HepG2 (cell line): ENCODE measurements at regions not wholly inside any gene's neighbourhood (a gene's known extent, or its start where the extent isn't known, plus 50 kb on each side); places are given as distances from the start of the nearest gene placed in this dataset.

Source experiments
- ATAC-seq: fragments of 200-7000 bp; cut with Tn5 transposase; 3 replicates; pipeline ENCODE4 v1.9.1; 2020; ENCODE audit warnings: mild to moderate bottlenecking, moderate library complexity
- BruUV-seq: library from RNA; stranded (reverse); fragments of 400-500 nt; replicated peaks from 2 replicates; lab custom pipeline; 2021; lab: Mats Ljungman, UMichigan
- CTCF ChIA-PET: fragments of 300-600 bp; formaldehyde crosslinking; extraction: SDS; loops from one replicate; lab custom pipeline; 2021; ENCODE audit warnings: low total read pairs, inconsistent platforms, low intra/inter-chr PET ratio; lab: Yijun Ruan, JAX
- POLR2A ChIA-PET: fragments of 350-600 bp; sonication (Branson Sonifier 250); formaldehyde crosslinking; loops from one replicate; lab custom pipeline; 2020; ENCODE audit warnings: antibody characterized with exemption, inconsistent platforms; lab: Yijun Ruan, JAX
- DNase-seq: peaks from one replicate; pipeline ENCODE4 v3.0.0-alpha.2; 2015; ENCODE audit warnings: low spot score
- FAIRE-seq: peaks from 3 replicates; lab custom pipeline; 2011; peaks lifted over from hg19 to GRCh38; lab: Jason Lieb, UNC
- H2AFZ ChIP-seq: one replicate; pipeline ENCODE4 v1.6.1; 2011; ENCODE audit warnings: low read length, inconsistent platforms
- H3K27ac ChIP-seq: fragments of 300-600 bp; 3 replicates; pipeline ENCODE4 v1.8.0; 2011; ENCODE audit warnings: mixed run types, mild to moderate bottlenecking, mixed read lengths, low read length, inconsistent platforms; ENCODE audit not compliant: insufficient read depth; ENCODE audit errors: extremely low read length
- H3K27me3 ChIP-seq, 2 experiments: fragments of 200-600 bp in 1 of 2; 2 replicates in 1 of 2; 3 replicates in 1 of 2; pipeline versions ENCODE4 v1.6.0 to v1.8.0; 2011; ENCODE audit warnings: low read length in 2 of 2, mild to moderate bottlenecking in 2 of 2, moderate library complexity in 2 of 2, inconsistent platforms in 1 of 2; ENCODE audit not compliant: insufficient read depth in 2 of 2, control insufficient read depth in 1 of 2
- H3K36me3 ChIP-seq, 2 experiments: fragments of 200-600 bp in 1 of 2; replicated peaks in 1 of 2; 2 replicates in 1 of 2; 3 replicates in 1 of 2; pipeline versions ENCODE4 v1.5.1 to v1.8.0; 2011; ENCODE audit warnings: low read length in 2 of 2, inconsistent platforms in 1 of 2; ENCODE audit not compliant: insufficient read depth in 2 of 2, control insufficient read depth in 1 of 2
- H3K4me1 ChIP-seq: 2 replicates; pipeline ENCODE4 v1.5.1; 2012; ENCODE audit warnings: low read length, inconsistent platforms; ENCODE audit not compliant: insufficient read depth
- H3K4me2 ChIP-seq: 2 replicates; pipeline ENCODE4 v1.6.0; 2011; ENCODE audit warnings: low read depth, low read length, inconsistent platforms
- H3K4me3 ChIP-seq, 3 experiments: fragments of 200-600 bp in 1 of 3; sonication (generic), shearing (Covaris generic) in 1 of 3; replicated peaks in 1 of 3; 2 replicates each; pipeline ENCODE4 v1.5.1; 2011 to 2016; ENCODE audit warnings: low read length in 3 of 3, inconsistent platforms in 2 of 3, low read depth in 2 of 3, mild to moderate bottlenecking in 2 of 3, control low read depth in 1 of 3, mixed read lengths in 1 of 3; ENCODE audit not compliant: insufficient read depth in 1 of 3
- H3K79me2 ChIP-seq: one replicate; pipeline ENCODE4 v1.6.1; 2011; ENCODE audit warnings: low read length, inconsistent platforms; ENCODE audit not compliant: insufficient read depth
- H3K9ac ChIP-seq: 2 replicates; pipeline ENCODE4 v1.6.0; 2011; ENCODE audit warnings: mild to moderate bottlenecking, low read depth, low read length, inconsistent platforms; ENCODE audit not compliant: insufficient read depth
- H3K9me3 ChIP-seq: 2 replicates; pipeline ENCODE4 v1.5.1; 2012; ENCODE audit warnings: mild to moderate bottlenecking, low read length
- H4K20me1 ChIP-seq: 2 replicates; pipeline ENCODE4 v1.6.0; 2011; ENCODE audit warnings: inconsistent platforms, mild to moderate bottlenecking, low read length, moderate library complexity; ENCODE audit not compliant: insufficient read depth
- AHR ChIP-seq: IDR thresholded peaks from 2 replicates; pipeline ENCODE4 v1.6.1; 2018; ENCODE audit warnings: missing genetic modification reagents, missing compliant biosample characterization
- CAMTA2 ChIP-seq: sonication (generic); formaldehyde crosslinking; IDR thresholded peaks from 2 replicates; pipeline ENCODE4 v1.4.0; 2020; ENCODE audit warnings: mild to moderate bottlenecking, missing genetic modification reagents, borderline replicate concordance
- KAT7 ChIP-seq: IDR thresholded peaks from 2 replicates; pipeline ENCODE4 v1.6.1; 2018; ENCODE audit warnings: borderline replicate concordance, missing compliant biosample characterization
- KDM6A ChIP-seq: IDR thresholded peaks from 2 replicates; pipeline ENCODE4 v1.6.1; 2016; ENCODE audit warnings: low read depth
- NFE2 ChIP-seq: sonication (generic); formaldehyde crosslinking; IDR thresholded peaks from 2 replicates; pipeline ENCODE4 v1.4.0; 2020; ENCODE audit warnings: missing genetic modification reagents
- RAD51 ChIP-seq: fragments of 450-650 bp; IDR thresholded peaks from 2 replicates; pipeline ENCODE4 v1.6.1; 2016; ENCODE audit warnings: borderline replicate concordance
- SMARCC2 ChIP-seq: fragments of 450-650 bp; IDR thresholded peaks from 2 replicates; pipeline ENCODE4 v1.6.1; 2017; ENCODE audit warnings: antibody characterized with exemption, mild to moderate bottlenecking
- TBP ChIP-seq: sonication (generic); formaldehyde crosslinking; IDR thresholded peaks from 2 replicates; pipeline ENCODE4 v1.5.0; 2020; ENCODE audit warnings: missing genetic modification reagents
- ZFP37 ChIP-seq: sonication (generic); formaldehyde crosslinking; IDR thresholded peaks from 2 replicates; pipeline ENCODE4 v1.4.0; 2020; ENCODE audit warnings: missing genetic modification reagents, borderline replicate concordance
- ZNF512B ChIP-seq: sonication (generic); formaldehyde crosslinking; IDR thresholded peaks from 2 replicates; pipeline ENCODE4 v1.5.1; 2020; ENCODE audit warnings: missing genetic modification reagents, mild to moderate bottlenecking, borderline replicate concordance
- ZNF773 ChIP-seq: sonication (generic); formaldehyde crosslinking; IDR thresholded peaks from 2 replicates; pipeline ENCODE4 v1.4.0; 2020; ENCODE audit warnings: missing genetic modification reagents, borderline replicate concordance
- WGBS: methylation state at CpG from one replicate; pipeline ENCODE4 v1.1.6; 2017; ENCODE audit warnings: low lambda C conversion rate; 5-methylcytosine and 5-hydroxymethylcytosine counted together
- in situ Hi-C: cut with HindIII; loops from 2 replicates; pipeline ENCODE4 v1.10.0; 2017; ENCODE audit warnings: low pct_unique_long_range_greater_than_20kb; ENCODE audit not compliant: extremely low pct_ligation_motif_present
- intact Hi-C: fragments of 100-400 bp; cut with micrococcal nuclease; formaldehyde crosslinking; loops from one replicate; pipeline ENCODE4 v1.10.0; 2022; ENCODE audit not compliant: unreplicated experiment
- TF ChIP-seq, protein P1 (sequence below): sonication (generic); formaldehyde crosslinking; IDR thresholded peaks from 2 replicates; pipeline ENCODE4 v1.4.0; 2020; ENCODE audit warnings: missing genetic modification reagents, borderline replicate concordance
- TF ChIP-seq, protein P2 (sequence below): sonication (generic); formaldehyde crosslinking; IDR thresholded peaks from 2 replicates; pipeline ENCODE4 v1.5.0; 2020; ENCODE audit warnings: missing genetic modification reagents, mild to moderate bottlenecking, borderline replicate concordance

GRCh38 chr7:80370587-80370986 lies 141.3 kb downstream of the GNAT3 start:
- WGBS, result 39% methylated on average over 1 of the region's 1 CpG
- intact Hi-C loops, result no loop called here
- H3K4me1 ChIP-seq, result no peaks in the 10 kb centered on the region
- H4K20me1 ChIP-seq, result no peaks in the 10 kb centered on the region
- H3K9me3 ChIP-seq, result no peaks in the 10 kb centered on the region
- CTCF ChIA-PET, result no interaction called here
- TF ChIP-seq, protein P1, sequence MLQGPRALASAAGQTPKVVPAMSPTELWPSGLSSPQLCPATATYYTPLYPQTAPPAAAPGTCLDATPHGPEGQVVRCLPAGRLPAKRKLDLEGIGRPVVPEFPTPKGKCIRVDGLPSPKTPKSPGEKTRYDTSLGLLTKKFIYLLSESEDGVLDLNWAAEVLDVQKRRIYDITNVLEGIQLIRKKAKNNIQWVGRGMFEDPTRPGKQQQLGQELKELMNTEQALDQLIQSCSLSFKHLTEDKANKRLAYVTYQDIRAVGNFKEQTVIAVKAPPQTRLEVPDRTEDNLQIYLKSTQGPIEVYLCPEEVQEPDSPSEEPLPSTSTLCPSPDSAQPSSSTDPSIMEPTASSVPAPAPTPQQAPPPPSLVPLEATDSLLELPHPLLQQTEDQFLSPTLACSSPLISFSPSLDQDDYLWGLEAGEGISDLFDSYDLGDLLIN (CRISPR knock-in tag), result no peak
- TF ChIP-seq RAD51 (no peak), ZNF773 (no peak)
- TF ChIP-seq, protein P2, sequence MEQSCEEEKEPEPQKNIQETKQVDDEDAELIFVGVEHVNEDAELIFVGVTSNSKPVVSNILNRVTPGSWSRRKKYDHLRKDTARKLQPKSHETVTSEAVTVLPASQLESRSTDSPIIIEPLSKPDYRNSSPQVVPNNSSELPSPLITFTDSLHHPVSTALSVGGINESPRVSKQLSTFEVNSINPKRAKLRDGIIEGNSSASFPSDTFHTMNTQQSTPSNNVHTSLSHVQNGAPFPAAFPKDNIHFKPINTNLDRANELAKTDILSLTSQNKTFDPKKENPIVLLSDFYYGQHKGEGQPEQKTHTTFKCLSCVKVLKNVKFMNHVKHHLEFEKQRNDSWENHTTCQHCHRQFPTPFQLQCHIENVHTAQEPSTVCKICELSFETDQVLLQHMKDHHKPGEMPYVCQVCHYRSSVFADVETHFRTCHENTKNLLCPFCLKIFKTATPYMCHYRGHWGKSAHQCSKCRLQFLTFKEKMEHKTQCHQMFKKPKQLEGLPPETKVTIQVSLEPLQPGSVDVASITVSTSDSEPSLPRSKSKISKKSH, result no peak
- ATAC-seq (no peak), FAIRE-seq (no peak), DNase-seq (no peak)
- no peak overlapping the region for H3K4me2 ChIP-seq
- H3K79me2 ChIP-seq, result no peaks in the 10 kb centered on the region
- no TSS peak for BruUV-seq
- H3K4me3 ChIP-seq, result no peak overlapping the region
- H3K27ac ChIP-seq, result no peak overlapping the region
- no peak overlapping the region for H2AFZ ChIP-seq
- no peaks in the 10 kb centered on the region for H3K36me3 ChIP-seq
- no peak overlapping the region for H3K9ac ChIP-seq
- POLR2A ChIA-PET, result no interaction called here
- no peaks in the 10 kb centered on the region for H3K27me3 ChIP-seq
- in situ Hi-C loops, result no loop called here

DNA sequence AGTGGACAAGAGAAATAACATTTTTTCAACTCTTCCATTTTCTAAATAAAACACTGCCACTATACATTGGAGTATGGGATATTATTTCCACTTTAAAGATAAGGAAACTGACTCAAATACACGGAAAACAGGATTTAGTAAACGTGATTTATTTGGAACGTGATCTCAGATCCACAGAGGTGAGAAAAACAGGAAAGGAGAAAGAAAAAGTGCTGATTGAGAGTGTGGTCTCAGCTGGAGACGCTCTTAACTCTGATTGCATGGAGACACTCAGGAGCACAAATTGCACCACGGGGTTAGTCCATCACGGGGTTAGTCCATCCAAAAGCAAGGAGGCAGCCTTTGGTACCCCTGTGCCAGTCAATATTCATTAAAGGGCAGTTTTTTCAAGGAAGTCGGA lies 142.5 kb downstream of the GNAT3 start:
- H3K4me2 ChIP-seq, result no peak overlapping the region
- H3K79me2 ChIP-seq, result no peaks in the 10 kb centered on the region
- intact Hi-C loops, result no loop called here
- H3K36me3 ChIP-seq, result no peaks in the 10 kb centered on the region
- no peaks in the 10 kb centered on the region for H3K4me1 ChIP-seq
- FAIRE-seq (no peak), DNase-seq (no peak), ATAC-seq (no peak)
- no peak overlapping the region for H2AFZ ChIP-seq
- H3K27ac ChIP-seq, result no peak overlapping the region
- POLR2A ChIA-PET, result no interaction called here
- H3K27me3 ChIP-seq, result no peaks in the 10 kb centered on the region
- in situ Hi-C loops, result no loop called here
- H3K4me3 ChIP-seq, result no peak overlapping the region
- WGBS, result 18% methylated on average over 7 of the region's 7 CpGs
- H4K20me1 ChIP-seq, result no peaks in the 10 kb centered on the region
- H3K9ac ChIP-seq, result no peak overlapping the region
- CTCF ChIA-PET, result no interaction called here
- BruUV-seq, result no TSS peak
- peaks cover 4% of the 10 kb centered on the region; the same call in 1 of the 2 replicates for H3K9me3 ChIP-seq
- TF ChIP-seq CAMTA2 (CRISPR knock-in tag), result no peak
- no peak for TF ChIP-seq KDM6A (CRISPR knock-in tag)
- TF ChIP-seq NFE2, result no peak
- no peak for TF ChIP-seq SMARCC2
- no peak for TF ChIP-seq KAT7
- no peak for TF ChIP-seq TBP (CRISPR knock-in tag)
- TF ChIP-seq ZNF512B (CRISPR knock-in tag), result no peak
- TF ChIP-seq ZFP37 (CRISPR knock-in tag), result no peak
- TF ChIP-seq AHR (CRISPR knock-in tag), result no peak
